K562 (cell line): ENCODE measurements at regions not wholly inside any gene's neighbourhood (a gene's known extent, or its start where the extent isn't known, plus 50 kb on each side); places are given as distances from the start of the nearest gene placed in this dataset.

Experiments used
- ATAC-seq: fragments of 200-7000 bp; cut with Tn5 transposase; 3 replicates; pipeline ENCODE4 v1.9.1; 2020; ENCODE audit warnings: moderate library complexity
- BruUV-seq: library from RNA; stranded (reverse); fragments of 400-500 nt; replicated peaks from 2 replicates; lab custom pipeline; 2021; lab: Mats Ljungman, UMichigan
- CTCF ChIA-PET: fragments of 300-600 bp; formaldehyde crosslinking; extraction: SDS; loops from one replicate; lab custom pipeline; 2021; ENCODE audit warnings: low intra/inter-chr PET ratio; lab: Yijun Ruan, JAX
- POLR2A ChIA-PET: fragments of 300-600, 350-650 bp; sonication (Branson Sonifier 250); formaldehyde crosslinking; extraction: SDS; loops from one replicate; lab custom pipeline; 2021; ENCODE audit warnings: antibody characterized with exemption, inconsistent platforms; lab: Yijun Ruan, JAX
- DNase-seq, 4 experiments: peaks; one replicate each; pipeline versions ENCODE4 v3.0.0 to v3.0.0-alpha.2; 2011 to 2018; ENCODE audit warnings: low spot score in 3 of 4, mixed read lengths in 3 of 4; ENCODE audit errors: extremely low read depth in 1 of 4
- FAIRE-seq: peaks from 2 replicates; lab custom pipeline; 2011; peaks lifted over from hg19 to GRCh38; lab: Jason Lieb, UNC
- H2AFZ ChIP-seq: 2 replicates; pipeline ENCODE4 v1.6.0; 2011; ENCODE audit warnings: low read depth, low read length, control low read depth, inconsistent platforms
- H3K27ac ChIP-seq: fragments of 200-600 bp; 3 replicates; pipeline ENCODE4 v1.8.0; 2011; ENCODE audit warnings: low read depth, mild to moderate bottlenecking, control low read depth, inconsistent platforms, low read length, moderate library complexity, mixed read lengths; ENCODE audit errors: extremely low read depth
- H3K27me3 ChIP-seq, 2 experiments: fragments of 300-600 bp in 1 of 2; 2 replicates in 1 of 2; 3 replicates in 1 of 2; pipeline versions ENCODE4 v1.6.0 to v1.8.0; 2011; ENCODE audit warnings: inconsistent platforms in 2 of 2, low read length in 2 of 2, mild to moderate bottlenecking in 1 of 2, mixed read lengths in 1 of 2, moderate library complexity in 1 of 2; ENCODE audit not compliant: control insufficient read depth in 2 of 2, insufficient read depth in 2 of 2
- H3K36me3 ChIP-seq: fragments of 300-600 bp; 3 replicates; pipeline ENCODE4 v1.8.0; 2011; ENCODE audit warnings: mild to moderate bottlenecking, low read length, inconsistent platforms; ENCODE audit not compliant: control insufficient read depth, insufficient read depth
- H3K4me1 ChIP-seq, 2 experiments: fragments of 200-600 bp in 1 of 2; replicated peaks in 1 of 2; 2 replicates in 1 of 2; 3 replicates in 1 of 2; pipeline versions ENCODE4 v1.5.1 to v1.8.0; 2011; ENCODE audit warnings: inconsistent platforms in 2 of 2, low read length in 2 of 2, mild to moderate bottlenecking in 1 of 2, mixed read lengths in 1 of 2, moderate library complexity in 1 of 2; ENCODE audit not compliant: control insufficient read depth in 2 of 2, insufficient read depth in 2 of 2
- H3K4me2 ChIP-seq: 2 replicates; pipeline ENCODE4 v1.6.1; 2011; ENCODE audit warnings: low read length, control low read depth, inconsistent platforms, mixed read lengths; ENCODE audit not compliant: insufficient read depth
- H3K4me3 ChIP-seq: fragments of 200-600 bp; sonication (generic), shearing (Covaris generic); 2 replicates; pipeline ENCODE4 v1.5.1; 2016; ENCODE audit warnings: control low read depth, inconsistent platforms
- H3K79me2 ChIP-seq: fragments of 200-600 bp; 3 replicates; pipeline ENCODE4 v1.8.0; 2011; ENCODE audit warnings: low read length, inconsistent platforms; ENCODE audit not compliant: control insufficient read depth, insufficient read depth
- H3K9ac ChIP-seq, 2 experiments: 2 replicates each; pipeline versions ENCODE4 v1.6.0 to v1.6.1; 2011; ENCODE audit warnings: low read depth in 2 of 2, low read length in 2 of 2, control low read depth in 1 of 2, inconsistent platforms in 1 of 2, mild to moderate bottlenecking in 1 of 2, mixed read lengths in 1 of 2; ENCODE audit not compliant: insufficient read depth in 1 of 2
- H3K9me1 ChIP-seq: one replicate; pipeline ENCODE4 v1.6.0; 2011; ENCODE audit warnings: inconsistent platforms, mild to moderate bottlenecking, low read length, moderate library complexity; ENCODE audit not compliant: control insufficient read depth, insufficient read depth
- H3K9me3 ChIP-seq: replicated peaks from 2 replicates; pipeline ENCODE4 v1.5.1; 2011; ENCODE audit warnings: low read depth, low read length, inconsistent platforms; ENCODE audit not compliant: control insufficient read depth, insufficient read depth
- H4K20me1 ChIP-seq: replicated peaks from 2 replicates; pipeline ENCODE4 v1.6.1; 2011; ENCODE audit warnings: low read length, inconsistent platforms, mixed read lengths; ENCODE audit not compliant: control insufficient read depth, insufficient read depth
- C11orf30 ChIP-seq: fragments of 450-650 bp; IDR thresholded peaks from 2 replicates; pipeline ENCODE4 v1.6.1; 2016; ENCODE audit warnings: low read depth, mild to moderate bottlenecking
- ESRRA ChIP-seq: fragments of 450-650 bp; IDR thresholded peaks from 2 replicates; pipeline ENCODE4 v1.6.1; 2014; ENCODE audit warnings: low read depth, mild to moderate bottlenecking, moderate library complexity, borderline replicate concordance
- HNRNPK ChIP-seq: fragments of 200-400 bp; formaldehyde crosslinking; IDR thresholded peaks from one replicate; pipeline ENCODE4 v1.6.1; 2018; ENCODE audit warnings: mild to moderate bottlenecking, low read depth, low read length; ENCODE audit not compliant: poor library complexity, severe bottlenecking
- KLF1 ChIP-seq: fragments of 450-650 bp; IDR thresholded peaks from 2 replicates; pipeline ENCODE4 v1.6.1; 2016; ENCODE audit warnings: missing genetic modification characterization, missing compliant biosample characterization
- NFIC ChIP-seq: fragments of 450-650 bp; IDR thresholded peaks from 2 replicates; pipeline ENCODE4 v1.6.1; 2017; ENCODE audit warnings: mild to moderate bottlenecking, inconsistent platforms
- NR1H2 ChIP-seq: sonication (generic); formaldehyde crosslinking; IDR thresholded peaks from 2 replicates; pipeline ENCODE4 v1.4.0; 2020; ENCODE audit warnings: mild to moderate bottlenecking, missing genetic modification reagents
- RBM14 ChIP-seq: fragments of 200-400 bp; formaldehyde crosslinking; IDR thresholded peaks from 2 replicates; pipeline ENCODE4 v1.6.1; 2018; ENCODE audit warnings: low read depth, mild to moderate bottlenecking, low read length, moderate library complexity, borderline replicate concordance; ENCODE audit not compliant: insufficient read depth
- RNF2 ChIP-seq: sonication (generic); IDR thresholded peaks from 2 replicates; pipeline ENCODE4 v1.6.1; 2016
- SMARCA4 ChIP-seq: fragments of 450-650 bp; IDR thresholded peaks from 2 replicates; pipeline ENCODE4 v1.6.1; 2016
- ZNF140 ChIP-seq: fragments of 250-450 bp; sonication (Bioruptor Pico); IDR thresholded peaks from 2 replicates; pipeline ENCODE4 v1.8.0; 2021; ENCODE audit warnings: moderate library complexity, mild to moderate bottlenecking, inconsistent platforms
- ZNF174 ChIP-seq: fragments of 250-450 bp; sonication (Bioruptor Pico); IDR thresholded peaks from 2 replicates; pipeline ENCODE4 v1.4.0; 2020; ENCODE audit warnings: mild to moderate bottlenecking
- ZNF175 ChIP-seq: fragments of 200-800 bp; sonication (Bioruptor generic); IDR thresholded peaks from 2 replicates; pipeline ENCODE4 v1.6.1; 2016; ENCODE audit warnings: low read depth, mild to moderate bottlenecking, missing genetic modification characterization, missing compliant biosample characterization
- ZNF780A ChIP-seq: fragments of 250-450 bp; sonication (Bioruptor Pico); IDR thresholded peaks from 2 replicates; pipeline ENCODE4 v1.5.0; 2021; ENCODE audit warnings: mild to moderate bottlenecking
- WGBS: fragments of 100-300 bp; shearing (Covaris generic); methylation state at CpG from one replicate; pipeline ENCODE4 v1.1.6; 2016; ENCODE audit warnings: low coverage, mixed read lengths; ENCODE audit not compliant: insufficient coverage; ENCODE audit errors: missing lambda C conversion rate; 5-methylcytosine and 5-hydroxymethylcytosine counted together
- in situ Hi-C: fragments of 300-500 bp; cut with MboI; formaldehyde crosslinking; loops from 4 replicates; pipeline ENCODE4 v1.15.0; 2018; ENCODE audit warnings: inconsistent platforms, mixed read lengths
- intact Hi-C: fragments of 100-400 bp; cut with micrococcal nuclease; formaldehyde crosslinking; loops from 2 replicates; pipeline ENCODE4 v1.14.2; 2022
- TF ChIP-seq, protein P1 (sequence below): sonication (generic); formaldehyde crosslinking; IDR thresholded peaks from 2 replicates; pipeline ENCODE4 v1.8.1; 2023; ENCODE audit warnings: mild to moderate bottlenecking, missing genetic modification reagents
- TF ChIP-seq, protein P2 (sequence below): fragments of 250-450 bp; sonication (Bioruptor Pico); IDR thresholded peaks from 2 replicates; pipeline ENCODE4 v1.4.0; 2020

DNA sequence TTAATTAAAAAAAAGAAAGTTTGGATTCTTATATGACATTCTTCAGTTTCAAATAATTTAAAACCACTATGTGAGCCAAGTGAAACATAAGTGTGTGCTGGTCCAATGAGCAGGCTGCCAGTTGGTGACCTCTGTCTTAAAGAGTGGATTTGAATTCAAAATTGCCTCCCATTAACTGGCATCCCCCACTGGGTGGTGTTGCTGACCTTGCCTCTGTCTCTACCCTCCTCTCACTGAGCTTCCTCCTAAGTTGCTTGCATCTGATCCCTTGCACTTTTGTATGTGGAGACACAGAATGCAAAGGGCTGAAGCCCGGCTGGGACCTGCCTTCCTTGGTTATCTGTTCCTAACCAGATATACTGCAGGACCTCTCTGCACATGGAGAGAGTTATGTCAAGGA, 160.6 kb downstream of the CYLD start:
- Histone ChIP-seq H3K9me3 (no peaks in the 10 kb centered on the region), H4K20me1 (no peaks in the 10 kb centered on the region), H3K4me1 (no peaks in the 10 kb centered on the region), H3K27ac (no peak overlapping the region), H3K4me2 (no peak overlapping the region), H3K4me3 (no peak overlapping the region), H3K9ac (no peak overlapping the region), H3K27me3 (no peaks in the 10 kb centered on the region), H3K79me2 (no peaks in the 10 kb centered on the region), H3K9me1 (no peaks in the 10 kb centered on the region), H3K36me3 (no peaks in the 10 kb centered on the region), H2AFZ (no peak overlapping the region)
- ChIA-PET POLR2A (no interaction called here), CTCF (no interaction called here)
- DNase-seq = no peak
- BruUV-seq = no TSS peak
- intact Hi-C loops (no loop called here), in situ Hi-C loops (no loop called here)
- WGBS = 0% methylated on average over 1 of the region's 1 CpG
- no peak for FAIRE-seq
- no peak for ATAC-seq
- TF ChIP-seq HNRNPK (no peak), ZNF175 (CRISPR knock-in tag) (no peak), NFIC (no peak), RBM14 (no peak), ESRRA (no peak), NR1H2 (CRISPR knock-in tag) (no peak), C11orf30 (no peak), ZNF140 (CRISPR knock-in tag) (no peak), ZNF780A (CRISPR knock-in tag) (no peak), SMARCA4 (no peak), ZNF174 (CRISPR knock-in tag) (no peak), KLF1 (tag) (no peak), RNF2 (no peak)
- TF ChIP-seq, protein P1, sequence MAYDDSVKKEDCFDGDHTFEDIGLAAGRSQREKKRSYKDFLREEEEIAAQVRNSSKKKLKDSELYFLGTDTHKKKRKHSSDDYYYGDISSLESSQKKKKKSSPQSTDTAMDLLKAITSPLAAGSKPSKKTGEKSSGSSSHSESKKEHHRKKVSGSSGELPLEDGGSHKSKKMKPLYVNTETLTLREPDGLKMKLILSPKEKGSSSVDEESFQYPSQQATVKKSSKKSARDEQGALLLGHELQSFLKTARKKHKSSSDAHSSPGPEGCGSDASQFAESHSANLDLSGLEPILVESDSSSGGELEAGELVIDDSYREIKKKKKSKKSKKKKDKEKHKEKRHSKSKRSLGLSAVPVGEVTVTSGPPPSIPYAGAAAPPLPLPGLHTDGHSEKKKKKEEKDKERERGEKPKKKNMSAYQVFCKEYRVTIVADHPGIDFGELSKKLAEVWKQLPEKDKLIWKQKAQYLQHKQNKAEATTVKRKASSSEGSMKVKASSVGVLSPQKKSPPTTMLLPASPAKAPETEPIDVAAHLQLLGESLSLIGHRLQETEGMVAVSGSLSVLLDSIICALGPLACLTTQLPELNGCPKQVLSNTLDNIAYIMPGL = no peak
- TF ChIP-seq, protein P2, sequence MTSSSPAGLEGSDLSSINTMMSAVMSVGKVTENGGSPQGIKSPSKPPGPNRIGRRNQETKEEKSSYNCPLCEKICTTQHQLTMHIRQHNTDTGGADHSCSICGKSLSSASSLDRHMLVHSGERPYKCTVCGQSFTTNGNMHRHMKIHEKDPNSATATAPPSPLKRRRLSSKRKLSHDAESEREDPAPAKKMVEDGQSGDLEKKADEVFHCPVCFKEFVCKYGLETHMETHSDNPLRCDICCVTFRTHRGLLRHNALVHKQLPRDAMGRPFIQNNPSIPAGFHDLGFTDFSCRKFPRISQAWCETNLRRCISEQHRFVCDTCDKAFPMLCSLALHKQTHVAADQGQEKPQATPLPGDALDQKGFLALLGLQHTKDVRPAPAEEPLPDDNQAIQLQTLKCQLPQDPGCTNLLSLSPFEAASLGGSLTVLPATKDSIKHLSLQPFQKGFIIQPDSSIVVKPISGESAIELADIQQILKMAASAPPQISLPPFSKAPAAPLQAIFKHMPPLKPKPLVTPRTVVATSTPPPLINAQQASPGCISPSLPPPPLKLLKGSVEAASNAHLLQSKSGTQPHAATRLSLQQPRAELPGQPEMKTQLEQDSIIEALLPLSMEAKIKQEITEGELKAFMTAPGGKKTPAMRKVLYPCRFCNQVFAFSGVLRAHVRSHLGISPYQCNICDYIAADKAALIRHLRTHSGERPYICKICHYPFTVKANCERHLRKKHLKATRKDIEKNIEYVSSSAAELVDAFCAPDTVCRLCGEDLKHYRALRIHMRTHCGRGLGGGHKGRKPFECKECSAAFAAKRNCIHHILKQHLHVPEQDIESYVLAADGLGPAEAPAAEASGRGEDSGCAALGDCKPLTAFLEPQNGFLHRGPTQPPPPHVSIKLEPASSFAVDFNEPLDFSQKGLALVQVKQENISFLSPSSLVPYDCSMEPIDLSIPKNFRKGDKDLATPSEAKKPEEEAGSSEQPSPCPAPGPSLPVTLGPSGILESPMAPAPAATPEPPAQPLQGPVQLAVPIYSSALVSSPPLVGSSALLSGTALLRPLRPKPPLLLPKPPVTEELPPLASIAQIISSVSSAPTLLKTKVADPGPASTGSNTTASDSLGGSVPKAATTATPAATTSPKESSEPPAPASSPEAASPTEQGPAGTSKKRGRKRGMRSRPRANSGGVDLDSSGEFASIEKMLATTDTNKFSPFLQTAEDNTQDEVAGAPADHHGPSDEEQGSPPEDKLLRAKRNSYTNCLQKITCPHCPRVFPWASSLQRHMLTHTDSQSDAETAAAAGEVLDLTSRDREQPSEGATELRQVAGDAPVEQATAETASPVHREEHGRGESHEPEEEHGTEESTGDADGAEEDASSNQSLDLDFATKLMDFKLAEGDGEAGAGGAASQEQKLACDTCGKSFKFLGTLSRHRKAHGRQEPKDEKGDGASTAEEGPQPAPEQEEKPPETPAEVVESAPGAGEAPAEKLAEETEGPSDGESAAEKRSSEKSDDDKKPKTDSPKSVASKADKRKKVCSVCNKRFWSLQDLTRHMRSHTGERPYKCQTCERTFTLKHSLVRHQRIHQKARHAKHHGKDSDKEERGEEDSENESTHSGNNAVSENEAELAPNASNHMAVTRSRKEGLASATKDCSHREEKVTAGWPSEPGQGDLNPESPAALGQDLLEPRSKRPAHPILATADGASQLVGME (CRISPR knock-in tag) = no peak
